Muscle of arm (tissue), 1 donor: ENCODE measurements at regions not wholly inside any gene's neighbourhood (a gene's known extent, or its start where the extent isn't known, plus 50 kb on each side); places are given as distances from the start of the nearest gene placed in this dataset.
"Not testable (repeated sequence)": the region's sequence is repeated elsewhere in the genome, so short reads cannot be mapped to it uniquely, and the experiment has no call there.

Source experiments
- DNase-seq: peaks from one replicate; pipeline ENCODE4 v3.0.0-alpha.2; 2013

- DNase-seq, result no peak
Observed at GRCh38 chr4:92012899-92013867, 290.6 kb upstream of the GRID2 start.

GRCh38 chr4:92014067-92014466 lies 289.7 kb upstream of the GRID2 start:
- no peak for DNase-seq

GRCh38 chr4:92021203-92021602 lies 282.6 kb upstream of the GRID2 start:
- no peak for DNase-seq

GRCh38 chr4:92021788-92022187 lies 282.0 kb upstream of the GRID2 start:
- DNase-seq, result no peak

GRCh38 chr4:92028830-92029229 lies 274.9 kb upstream of the GRID2 start:
- not testable (repeated sequence) for DNase-seq

GRCh38 chr4:92031825-92032224 lies 271.9 kb upstream of the GRID2 start:
- no peak for DNase-seq

GRCh38 chr4:92035666-92036065 lies 268.1 kb upstream of the GRID2 start:
- DNase-seq, result no peak

GRCh38 chr4:92045718-92046117 lies 258.0 kb upstream of the GRID2 start:
- DNase-seq, result no peak

GRCh38 chr4:92047209-92047875 lies 256.4 kb upstream of the GRID2 start:
- DNase-seq, result peak; percentile 12

- no peak for DNase-seq
Observed at GRCh38 chr4:92050875-92051274, 252.9 kb upstream of the GRID2 start.

GRCh38 chr4:92059615-92060014 lies 244.2 kb upstream of the GRID2 start:
- DNase-seq, result no peak

GRCh38 chr4:92060333-92060732 lies 243.4 kb upstream of the GRID2 start:
- no peak for DNase-seq

GRCh38 chr4:92064574-92064973 lies 239.2 kb upstream of the GRID2 start:
- no peak for DNase-seq

GRCh38 chr4:92066485-92066884 lies 237.3 kb upstream of the GRID2 start:
- DNase-seq, result no peak

- DNase-seq, result no peak
Observed at GRCh38 chr4:92071587-92071986, 232.2 kb upstream of the GRID2 start.

GRCh38 chr4:92074839-92075238 lies 228.9 kb upstream of the GRID2 start:
- no peak for DNase-seq

- no peak for DNase-seq
Observed at GRCh38 chr4:92090887-92091286, 212.9 kb upstream of the GRID2 start.

GRCh38 chr4:92091335-92091734 lies 212.4 kb upstream of the GRID2 start:
- DNase-seq, result no peak

- no peak for DNase-seq
Observed at GRCh38 chr4:92099861-92100260, 203.9 kb upstream of the GRID2 start.

GRCh38 chr4:92100975-92101374 lies 202.8 kb upstream of the GRID2 start:
- no peak for DNase-seq

- DNase-seq, result no peak
Observed at GRCh38 chr4:92101737-92102172, 202.0 kb upstream of the GRID2 start.

- no peak for DNase-seq
Observed at GRCh38 chr4:92104506-92104905, 199.3 kb upstream of the GRID2 start.

GRCh38 chr4:92106816-92107215 lies 196.9 kb upstream of the GRID2 start:
- DNase-seq, result no peak
